ENCODE measurements at regions not wholly inside any gene's neighbourhood (a gene's known extent, or its start where the extent isn't known, plus 50 kb on each side); places are given as distances from the start of the nearest gene placed in this dataset.

DNA sequence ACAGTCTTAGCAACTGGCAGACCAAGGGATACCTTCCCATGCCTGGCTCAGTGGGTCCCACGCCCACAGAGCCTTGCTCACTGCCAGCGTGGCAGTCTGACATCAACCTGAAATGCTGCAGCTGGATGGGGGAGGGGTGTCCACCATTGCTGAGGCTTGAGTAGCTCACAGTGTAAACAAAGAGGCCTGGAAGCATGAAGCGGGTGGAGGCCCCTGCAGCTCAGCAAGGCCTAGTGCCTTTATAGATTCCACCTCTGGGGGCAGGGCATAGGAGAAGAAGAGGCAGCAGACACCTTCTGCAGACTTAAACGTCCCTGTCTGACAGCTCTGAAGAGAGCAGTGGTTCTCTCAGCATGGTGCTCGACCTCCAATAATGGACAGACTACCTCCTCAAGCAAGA, 263.2 kb downstream of the KIF2B start:
- no peak overlapping the region for H3K4me3 ChIP-seq (ENCODE audit: low read depth in 1 of 3, low read length in 3 of 3)
- WGBS = 25% methylated on average over 5 of the region's 5 CpGs

GRCh38 chr17:54096216-54096615, 273.5 kb downstream of the KIF2B start:
- peaks cover 0 to under 1% (median 0%) of the 10 kb centered on the region in 4 donors for H3K9me3 ChIP-seq (ENCODE audit: control insufficient read depth in 4 of 4, low read length in 3 of 4)
- no peak for DNase-seq (ENCODE audit: low spot score)
- no peak overlapping the region for H3K9ac ChIP-seq (ENCODE audit: low read depth in 1 of 2, low read length in 2 of 2)
- no peaks in the 10 kb centered on the region for H3K36me3 ChIP-seq (ENCODE audit: control insufficient read depth in 4 of 4, insufficient read depth in 3 of 4, low read depth in 1 of 4, low read length in 3 of 4)
- no peak overlapping the region for H3K4me3 ChIP-seq (ENCODE audit: low read depth in 1 of 3, low read length in 3 of 3)
- no peak overlapping the region for H3K27ac ChIP-seq (ENCODE audit: low read depth in 1 of 2, low read length in 2 of 2)
- H3K27me3 ChIP-seq (ENCODE audit: control insufficient read depth in 4 of 4, insufficient read depth in 4 of 4, low read length in 3 of 4) = peaks cover 0 to 4% (median 0%) of the 10 kb centered on the region in 4 donors
- H3K4me1 ChIP-seq (ENCODE audit: control insufficient read depth in 4 of 4, insufficient read depth in 4 of 4, low read length in 3 of 4) = no peaks in the 10 kb centered on the region
- TF ChIP-seq SP1 (IDR thresholded peaks at IDR 0.05) (no peak), TAF1 (conservative IDR thresholded peaks at IDR 0.05) (no peak), RAD21 (IDR thresholded peaks at IDR 0.05) (no peak), FOXA1 (IDR thresholded peaks at IDR 0.05) (no peak), GABPA (IDR thresholded peaks at IDR 0.05 in 1 of 2, conservative IDR thresholded peaks at IDR 0.05 in 1 of 2) (no peak)
- TF ChIP-seq, protein P1, sequence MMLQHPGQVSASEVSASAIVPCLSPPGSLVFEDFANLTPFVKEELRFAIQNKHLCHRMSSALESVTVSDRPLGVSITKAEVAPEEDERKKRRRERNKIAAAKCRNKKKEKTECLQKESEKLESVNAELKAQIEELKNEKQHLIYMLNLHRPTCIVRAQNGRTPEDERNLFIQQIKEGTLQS (IDR thresholded peaks at IDR 0.05) = no peak

More for the DNA sequence above, 263.2 kb downstream of the KIF2B start:
- H3K9ac ChIP-seq (ENCODE audit: low read depth in 1 of 2, low read length in 2 of 2) = no peak overlapping the region
- peaks cover 0 to 2% (median 0%) of the 10 kb centered on the region in 4 donors for H3K9me3 ChIP-seq (ENCODE audit: control insufficient read depth in 4 of 4, low read length in 3 of 4)
- H3K27me3 ChIP-seq (ENCODE audit: control insufficient read depth in 4 of 4, insufficient read depth in 4 of 4, low read length in 3 of 4) = no peaks in the 10 kb centered on the region
- H3K36me3 ChIP-seq (ENCODE audit: control insufficient read depth in 4 of 4, insufficient read depth in 3 of 4, low read depth in 1 of 4, low read length in 3 of 4) = no peaks in the 10 kb centered on the region
- no peak for DNase-seq (ENCODE audit: low spot score)
- TF ChIP-seq YY1 (IDR thresholded peaks at IDR 0.05) (no peak), RXRA (IDR thresholded peaks at IDR 0.05) (no peak), FOXA2 (IDR thresholded peaks at IDR 0.05) (no peak), FOXA1 (IDR thresholded peaks at IDR 0.05) (no peak), EGR1 (IDR thresholded peaks at IDR 0.05; ENCODE audit: low read depth in 2 of 2) (no peak), GABPA (IDR thresholded peaks at IDR 0.05 in 1 of 2, conservative IDR thresholded peaks at IDR 0.05 in 1 of 2) (no peak)
- TF ChIP-seq, protein P2, sequence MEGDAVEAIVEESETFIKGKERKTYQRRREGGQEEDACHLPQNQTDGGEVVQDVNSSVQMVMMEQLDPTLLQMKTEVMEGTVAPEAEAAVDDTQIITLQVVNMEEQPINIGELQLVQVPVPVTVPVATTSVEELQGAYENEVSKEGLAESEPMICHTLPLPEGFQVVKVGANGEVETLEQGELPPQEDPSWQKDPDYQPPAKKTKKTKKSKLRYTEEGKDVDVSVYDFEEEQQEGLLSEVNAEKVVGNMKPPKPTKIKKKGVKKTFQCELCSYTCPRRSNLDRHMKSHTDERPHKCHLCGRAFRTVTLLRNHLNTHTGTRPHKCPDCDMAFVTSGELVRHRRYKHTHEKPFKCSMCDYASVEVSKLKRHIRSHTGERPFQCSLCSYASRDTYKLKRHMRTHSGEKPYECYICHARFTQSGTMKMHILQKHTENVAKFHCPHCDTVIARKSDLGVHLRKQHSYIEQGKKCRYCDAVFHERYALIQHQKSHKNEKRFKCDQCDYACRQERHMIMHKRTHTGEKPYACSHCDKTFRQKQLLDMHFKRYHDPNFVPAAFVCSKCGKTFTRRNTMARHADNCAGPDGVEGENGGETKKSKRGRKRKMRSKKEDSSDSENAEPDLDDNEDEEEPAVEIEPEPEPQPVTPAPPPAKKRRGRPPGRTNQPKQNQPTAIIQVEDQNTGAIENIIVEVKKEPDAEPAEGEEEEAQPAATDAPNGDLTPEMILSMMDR (IDR thresholded peaks at IDR 0.05; ENCODE audit: low read depth, low read length, missing input control) = no peak
- TF ChIP-seq, protein P1 (IDR thresholded peaks at IDR 0.05) = no peak
- H3K4me1 ChIP-seq (ENCODE audit: control insufficient read depth in 4 of 4, insufficient read depth in 4 of 4, low read length in 3 of 4) = no peaks in the 10 kb centered on the region
- no peak overlapping the region for H3K27ac ChIP-seq (ENCODE audit: low read depth in 1 of 2, low read length in 2 of 2)

DNA sequence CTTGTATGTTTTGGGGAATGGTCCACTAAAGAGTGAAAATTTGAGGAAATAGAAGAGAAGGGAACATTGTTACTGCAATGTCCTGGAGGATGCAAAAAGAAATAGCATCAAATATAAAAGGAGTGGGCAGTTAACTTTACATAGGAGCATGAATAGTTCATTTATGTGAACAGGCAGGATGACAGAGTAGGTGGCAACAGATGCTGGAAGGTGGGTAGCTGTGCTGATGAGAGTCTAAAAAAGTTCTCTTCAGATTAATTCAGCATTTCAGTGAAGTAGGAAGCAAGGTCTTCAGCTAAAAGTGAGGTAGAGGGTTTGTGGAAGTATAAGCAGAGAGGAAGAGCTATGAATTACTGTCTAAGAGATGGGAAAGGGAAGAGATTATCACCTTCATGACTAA, 276.5 kb downstream of the KIF2B start:
- TF ChIP-seq TAF1 (conservative IDR thresholded peaks at IDR 0.05) = no peak
- no peak for TF ChIP-seq SP1 (IDR thresholded peaks at IDR 0.05)
- no peak for TF ChIP-seq EGR1 (IDR thresholded peaks at IDR 0.05; ENCODE audit: low read depth in 2 of 2)
- TF ChIP-seq RAD21 (IDR thresholded peaks at IDR 0.05) = no peak
- no peak for TF ChIP-seq YY1 (IDR thresholded peaks at IDR 0.05)
- no peak for TF ChIP-seq FOXA1 (IDR thresholded peaks at IDR 0.05)
- TF ChIP-seq RXRA (IDR thresholded peaks at IDR 0.05) = no peak
- no peak for TF ChIP-seq REST (IDR thresholded peaks at IDR 0.05)
- Histone ChIP-seq H3K4me1 (ENCODE audit: control insufficient read depth in 4 of 4, insufficient read depth in 4 of 4, low read length in 3 of 4) (no peaks in the 10 kb centered on the region), H3K9ac (ENCODE audit: low read depth in 1 of 2, low read length in 2 of 2) (no peak overlapping the region), H3K4me3 (ENCODE audit: low read depth in 1 of 3, low read length in 3 of 3) (no peak overlapping the region), H3K27me3 (ENCODE audit: control insufficient read depth in 4 of 4, insufficient read depth in 4 of 4, low read length in 3 of 4) (peaks cover 0 to 4% (median 0%) of the 10 kb centered on the region in 4 donors), H3K36me3 (ENCODE audit: control insufficient read depth in 4 of 4, insufficient read depth in 3 of 4, low read depth in 1 of 4, low read length in 3 of 4) (no peaks in the 10 kb centered on the region), H3K27ac (ENCODE audit: low read depth in 1 of 2, low read length in 2 of 2) (no peak overlapping the region), H3K9me3 (ENCODE audit: control insufficient read depth in 4 of 4, low read length in 3 of 4) (peaks cover 2 to 15% (median 4%) of the 10 kb centered on the region in 4 donors)
- no peak for DNase-seq (ENCODE audit: low spot score)

Data from liver (tissue), 8 donors.